ENCODE measurements at regions not wholly inside any gene's neighbourhood (a gene's known extent, or its start where the extent isn't known, plus 50 kb on each side); places are given as distances from the start of the nearest gene placed in this dataset.

DNA sequence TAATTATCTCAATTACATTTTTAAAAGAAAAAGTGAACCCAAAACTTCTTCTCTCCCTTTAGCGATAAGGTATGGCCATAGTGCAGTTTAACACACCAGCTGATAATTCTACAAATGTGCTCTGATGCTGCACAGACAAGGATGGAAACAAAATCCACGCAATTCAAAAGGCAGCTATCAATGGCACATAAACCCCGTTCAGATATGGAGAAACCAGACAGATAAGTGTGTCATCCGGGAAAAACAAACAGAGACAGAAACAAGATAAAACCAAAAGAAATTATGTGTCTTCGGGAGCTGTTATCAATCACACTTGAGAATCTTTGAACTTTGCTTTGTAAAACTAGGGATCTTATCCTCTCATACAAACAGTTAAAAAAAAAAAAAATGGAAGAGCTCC is 73.6 kb downstream of the SIPA1L2 start:
- BruUV-seq (replicated peaks), result no TSS peak
- no peaks in the 10 kb centered on the region for H4K20me1 ChIP-seq (ENCODE audit: low read length)
- no peaks in the 10 kb centered on the region for H3K27me3 ChIP-seq (ENCODE audit: low read length)
- no peaks in the 10 kb centered on the region for H3K79me2 ChIP-seq (ENCODE audit: low read length)
- DNase-seq (no peak), ATAC-seq (no peak)
- no peak overlapping the region for H2AFZ ChIP-seq (ENCODE audit: low read length)
- H3K4me1 ChIP-seq (ENCODE audit: insufficient read depth, low read length), result no peaks in the 10 kb centered on the region
- no peaks in the 10 kb centered on the region for H3K9me2 ChIP-seq (replicated peaks; ENCODE audit: low read length)
- no peak overlapping the region for H3K4me3 ChIP-seq (ENCODE audit: low read length)
- ChIA-PET CTCF (interaction anchor here (0.6 kb wide), 1 partner anchor 539 kb away, joined by 4 read pairs; no protein-coding TSS in a partner anchor), POLR2A (ENCODE audit: unreplicated experiment) (no interaction called here)
- H3F3A ChIP-seq (ENCODE audit: low read length, unreplicated experiment), result no peaks in the 10 kb centered on the region
- H3K9ac ChIP-seq (ENCODE audit: low read length), result no peak overlapping the region
- H3K9me3 ChIP-seq (ENCODE audit: low read length), result no peaks in the 10 kb centered on the region
- intact Hi-C loops (cut with micrococcal nuclease), result no loop called here
- no peaks in the 10 kb centered on the region for H3K36me3 ChIP-seq (ENCODE audit: low read depth, low read length)
- H3K4me2 ChIP-seq (ENCODE audit: low read length), result no peak overlapping the region
- H3K27ac ChIP-seq (ENCODE audit: low read length), result no peak overlapping the region
- TF ChIP-seq CTCF (conservative IDR thresholded peaks at IDR 0.05; ENCODE audit: low read depth, low read length) (no peak), EZH2 (IDR thresholded peaks at IDR 0.05; ENCODE audit: low read length, unreplicated experiment) (no peak), EZH2phosphoT487 (IDR thresholded peaks at IDR 0.05; ENCODE audit: borderline replicate concordance, low read length) (no peak)

- Histone ChIP-seq H4K20me1 (ENCODE audit: low read length) (no peaks in the 10 kb centered on the region), H3K9me3 (ENCODE audit: low read length) (no peaks in the 10 kb centered on the region), H3F3A (ENCODE audit: low read length, unreplicated experiment) (no peaks in the 10 kb centered on the region), H3K9me2 (replicated peaks; ENCODE audit: low read length) (no peaks in the 10 kb centered on the region), H3K9ac (ENCODE audit: low read length) (no peak overlapping the region), H3K79me2 (ENCODE audit: low read length) (no peaks in the 10 kb centered on the region), H2AFZ (ENCODE audit: low read length) (no peak overlapping the region), H3K27me3 (ENCODE audit: low read length) (no peaks in the 10 kb centered on the region), H3K4me3 (ENCODE audit: low read length) (no peak overlapping the region), H3K4me1 (ENCODE audit: insufficient read depth, low read length) (no peaks in the 10 kb centered on the region), H3K4me2 (ENCODE audit: low read length) (no peak overlapping the region), H3K36me3 (ENCODE audit: low read depth, low read length) (no peaks in the 10 kb centered on the region), H3K27ac (ENCODE audit: low read length) (no peak overlapping the region)
- DNase-seq (no peak), ATAC-seq (no peak)
- no TSS peak for BruUV-seq (replicated peaks)
- CTCF ChIA-PET, result interaction anchor here (0.6 kb wide), 1 partner anchor 540 kb away, joined by 4 read pairs; no protein-coding TSS in a partner anchor
- intact Hi-C loops (cut with micrococcal nuclease), result no loop called here
- TF ChIP-seq EZH2phosphoT487 (IDR thresholded peaks at IDR 0.05; ENCODE audit: borderline replicate concordance, low read length), result no peak
- TF ChIP-seq EZH2 (IDR thresholded peaks at IDR 0.05; ENCODE audit: low read length, unreplicated experiment), result no peak
- no peak for TF ChIP-seq CTCF (conservative IDR thresholded peaks at IDR 0.05; ENCODE audit: low read depth, low read length)
- POLR2A ChIA-PET (ENCODE audit: unreplicated experiment), result no interaction called here
Observed at GRCh38 chr1:232555494-232556210, 74.3 kb downstream of the SIPA1L2 start.

GRCh38 chr1:232554409-232554808 is 75.5 kb downstream of the SIPA1L2 start:
- BruUV-seq (replicated peaks), result no TSS peak
- H3K9me2 ChIP-seq (replicated peaks; ENCODE audit: low read length), result no peaks in the 10 kb centered on the region
- H3F3A ChIP-seq (ENCODE audit: low read length, unreplicated experiment), result no peaks in the 10 kb centered on the region
- no peaks in the 10 kb centered on the region for H4K20me1 ChIP-seq (ENCODE audit: low read length)
- no peak overlapping the region for H3K27ac ChIP-seq (ENCODE audit: low read length)
- no peaks in the 10 kb centered on the region for H3K4me1 ChIP-seq (ENCODE audit: insufficient read depth, low read length)
- POLR2A ChIA-PET (ENCODE audit: unreplicated experiment), result no interaction called here
- no peak overlapping the region for H3K4me3 ChIP-seq (ENCODE audit: low read length)
- no peak overlapping the region for H2AFZ ChIP-seq (ENCODE audit: low read length)
- intact Hi-C loops (cut with micrococcal nuclease), result no loop called here
- TF ChIP-seq EZH2phosphoT487 (IDR thresholded peaks at IDR 0.05; ENCODE audit: borderline replicate concordance, low read length) (no peak), EZH2 (IDR thresholded peaks at IDR 0.05; ENCODE audit: low read length, unreplicated experiment) (no peak), CTCF (conservative IDR thresholded peaks at IDR 0.05; ENCODE audit: low read depth, low read length) (no peak)
- H3K4me2 ChIP-seq (ENCODE audit: low read length), result no peak overlapping the region
- H3K9me3 ChIP-seq (ENCODE audit: low read length), result no peaks in the 10 kb centered on the region
- H3K79me2 ChIP-seq (ENCODE audit: low read length), result no peaks in the 10 kb centered on the region
- CTCF ChIA-PET, result no interaction called here
- ATAC-seq, result no peak
- no peak for DNase-seq
- H3K27me3 ChIP-seq (ENCODE audit: low read length), result no peaks in the 10 kb centered on the region
- no peak overlapping the region for H3K9ac ChIP-seq (ENCODE audit: low read length)
- H3K36me3 ChIP-seq (ENCODE audit: low read depth, low read length), result no peaks in the 10 kb centered on the region

All from PC-3 (cell line).